Panc1 (cell line): ENCODE measurements at regions not wholly inside any gene's neighbourhood (a gene's known extent, or its start where the extent isn't known, plus 50 kb on each side); places are given as distances from the start of the nearest gene placed in this dataset.

Source experiments
- ATAC-seq: fragments of 200-7000 bp; cut with Tn5 transposase; 2 replicates; pipeline ENCODE4 v1.9.1; 2020; ENCODE audit warnings: mild to moderate bottlenecking, moderate library complexity
- BruUV-seq: library from RNA; stranded (reverse); fragments of 400-500 nt; replicated peaks from 2 replicates; lab custom pipeline; 2021; lab: Mats Ljungman, UMichigan
- CTCF ChIA-PET: fragments of 300-600 bp; sonication (Branson Sonifier 250); formaldehyde crosslinking; loops from one replicate; lab custom pipeline; 2022; ENCODE audit warnings: antibody characterized with exemption; lab: Charles Lee
- POLR2A ChIA-PET: fragments of 300-600 bp; sonication (Branson Sonifier 250); formaldehyde crosslinking; loops from one replicate; lab custom pipeline; 2022; ENCODE audit warnings: antibody characterized with exemption; lab: Charles Lee
- DNase-seq: peaks from one replicate; pipeline ENCODE4 v3.0.0-alpha.2; 2010; ENCODE audit warnings: low read depth, low spot score
- H3K27ac ChIP-seq: 2 replicates; pipeline ENCODE4 v1.5.1; 2011; ENCODE audit warnings: mild to moderate bottlenecking, low read length, inconsistent platforms
- H3K27me3 ChIP-seq: fragments of 200-500 bp; sonication (Bioruptor generic); 2 replicates; pipeline ENCODE4 v1.6.0; 2014; ENCODE audit warnings: low read length, inconsistent platforms; ENCODE audit not compliant: control insufficient read depth, insufficient read depth
- H3K36me3 ChIP-seq: fragments of 200-500 bp; sonication (Bioruptor generic); 2 replicates; pipeline ENCODE4 v1.5.1; 2014; ENCODE audit warnings: inconsistent platforms, mild to moderate bottlenecking, low read length, moderate library complexity; ENCODE audit not compliant: control insufficient read depth, insufficient read depth
- H3K4me1 ChIP-seq: 2 replicates; pipeline ENCODE4 v1.5.1; 2011; ENCODE audit warnings: inconsistent platforms, mild to moderate bottlenecking, low read length, moderate library complexity; ENCODE audit not compliant: control insufficient read depth, insufficient read depth
- H3K4me3 ChIP-seq, 2 experiments: 2 replicates each; pipeline ENCODE4 v1.5.1; 2011 to 2012; ENCODE audit warnings: low read depth in 2 of 2, low read length in 2 of 2, mild to moderate bottlenecking in 2 of 2, inconsistent platforms in 1 of 2, moderate library complexity in 1 of 2
- H3K9me3 ChIP-seq: fragments of 200-500 bp; sonication (Bioruptor generic); 2 replicates; pipeline ENCODE4 v1.5.1; 2014; ENCODE audit warnings: low read depth, mild to moderate bottlenecking, inconsistent platforms, low read length, moderate library complexity; ENCODE audit not compliant: control insufficient read depth, insufficient read depth
- POLR2AphosphoS5 ChIP-seq: IDR thresholded peaks from 2 replicates; pipeline ENCODE4 v1.6.1; 2012; ENCODE audit warnings: mild to moderate bottlenecking, low read depth, low read length, moderate library complexity
- SIN3A ChIP-seq: IDR thresholded peaks from 2 replicates; pipeline ENCODE4 v1.6.1; 2012; ENCODE audit warnings: low read depth, mild to moderate bottlenecking, low read length, moderate library complexity, borderline replicate concordance; ENCODE audit not compliant: insufficient read depth
- TCF7L2 ChIP-seq: IDR thresholded peaks from 2 replicates; pipeline ENCODE4 v1.6.1; 2011; ENCODE audit warnings: mild to moderate bottlenecking, low read depth, low read length, inconsistent platforms
- in situ Hi-C: cut with HindIII; loops from 2 replicates; pipeline ENCODE4 v1.10.0; 2016; ENCODE audit warnings: low sequenced_read_pairs, low pct_unique_long_range_greater_than_20kb
- intact Hi-C: fragments of 100-400 bp; cut with micrococcal nuclease; formaldehyde crosslinking; loops from one replicate; pipeline ENCODE4 v1.10.0; 2022; ENCODE audit not compliant: unreplicated experiment
- TF ChIP-seq, protein P1 (sequence below): fragments of 450-650 bp; IDR thresholded peaks from 2 replicates; pipeline ENCODE4 v1.5.1; 2017; ENCODE audit warnings: mild to moderate bottlenecking
- TF ChIP-seq, protein P2 (sequence below), 2 experiments: IDR thresholded peaks; 2 replicates each; pipeline ENCODE4 v1.6.1; 2011 to 2012; ENCODE audit warnings: low read depth in 2 of 2, control low read depth in 1 of 2, low read length in 1 of 2, mild to moderate bottlenecking in 1 of 2, moderate library complexity in 1 of 2; ENCODE audit not compliant: insufficient read depth in 1 of 2

DNA sequence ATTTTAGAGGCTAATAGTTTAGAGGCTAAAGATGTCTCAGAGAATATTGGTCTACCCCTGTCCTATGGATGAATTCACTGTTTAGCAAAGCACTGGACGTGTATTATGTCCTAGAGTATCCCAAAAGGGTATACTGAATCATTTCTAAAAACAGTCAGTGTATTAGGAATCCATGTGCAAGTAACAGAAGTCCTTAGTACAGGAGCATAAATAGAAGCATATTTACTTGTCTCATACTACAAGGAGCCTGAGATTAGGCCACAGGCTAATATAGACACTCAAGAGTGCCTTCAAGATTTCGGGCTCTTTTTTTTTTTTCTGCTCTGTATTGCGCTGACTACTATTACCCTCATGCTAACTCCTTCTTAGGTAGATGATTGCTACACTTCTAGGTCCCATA is 518.9 kb downstream of the USP25 start:
- in situ Hi-C loops, result no loop called here

DNA sequence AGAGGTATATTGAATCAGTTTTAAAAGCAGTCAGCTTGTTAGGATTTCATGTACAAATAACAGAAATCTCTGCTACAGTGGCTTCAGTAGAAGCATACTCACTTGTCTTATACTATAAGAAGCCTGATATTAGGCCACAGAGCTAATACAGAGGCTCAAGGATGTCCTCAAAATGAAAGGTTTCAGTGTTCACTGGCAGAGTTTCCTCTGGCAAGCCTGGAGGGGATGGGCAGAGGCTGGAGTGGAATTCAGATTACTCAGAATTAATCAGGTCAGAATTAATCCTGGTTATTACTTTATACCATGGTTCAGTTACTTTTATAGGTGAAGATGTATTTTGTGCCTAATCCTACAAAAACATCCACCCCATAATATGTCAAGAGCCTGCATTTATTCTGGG is 520.5 kb downstream of the USP25 start:
- no peaks in the 10 kb centered on the region for H3K9me3 ChIP-seq
- in situ Hi-C loops, result no loop called here
- H3K36me3 ChIP-seq, result no peaks in the 10 kb centered on the region
- no TSS peak for BruUV-seq
- intact Hi-C loops, result no loop called here
- TF ChIP-seq, protein P1, sequence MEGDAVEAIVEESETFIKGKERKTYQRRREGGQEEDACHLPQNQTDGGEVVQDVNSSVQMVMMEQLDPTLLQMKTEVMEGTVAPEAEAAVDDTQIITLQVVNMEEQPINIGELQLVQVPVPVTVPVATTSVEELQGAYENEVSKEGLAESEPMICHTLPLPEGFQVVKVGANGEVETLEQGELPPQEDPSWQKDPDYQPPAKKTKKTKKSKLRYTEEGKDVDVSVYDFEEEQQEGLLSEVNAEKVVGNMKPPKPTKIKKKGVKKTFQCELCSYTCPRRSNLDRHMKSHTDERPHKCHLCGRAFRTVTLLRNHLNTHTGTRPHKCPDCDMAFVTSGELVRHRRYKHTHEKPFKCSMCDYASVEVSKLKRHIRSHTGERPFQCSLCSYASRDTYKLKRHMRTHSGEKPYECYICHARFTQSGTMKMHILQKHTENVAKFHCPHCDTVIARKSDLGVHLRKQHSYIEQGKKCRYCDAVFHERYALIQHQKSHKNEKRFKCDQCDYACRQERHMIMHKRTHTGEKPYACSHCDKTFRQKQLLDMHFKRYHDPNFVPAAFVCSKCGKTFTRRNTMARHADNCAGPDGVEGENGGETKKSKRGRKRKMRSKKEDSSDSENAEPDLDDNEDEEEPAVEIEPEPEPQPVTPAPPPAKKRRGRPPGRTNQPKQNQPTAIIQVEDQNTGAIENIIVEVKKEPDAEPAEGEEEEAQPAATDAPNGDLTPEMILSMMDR, result no peak
- no peak for TF ChIP-seq SIN3A
- TF ChIP-seq, protein P2, sequence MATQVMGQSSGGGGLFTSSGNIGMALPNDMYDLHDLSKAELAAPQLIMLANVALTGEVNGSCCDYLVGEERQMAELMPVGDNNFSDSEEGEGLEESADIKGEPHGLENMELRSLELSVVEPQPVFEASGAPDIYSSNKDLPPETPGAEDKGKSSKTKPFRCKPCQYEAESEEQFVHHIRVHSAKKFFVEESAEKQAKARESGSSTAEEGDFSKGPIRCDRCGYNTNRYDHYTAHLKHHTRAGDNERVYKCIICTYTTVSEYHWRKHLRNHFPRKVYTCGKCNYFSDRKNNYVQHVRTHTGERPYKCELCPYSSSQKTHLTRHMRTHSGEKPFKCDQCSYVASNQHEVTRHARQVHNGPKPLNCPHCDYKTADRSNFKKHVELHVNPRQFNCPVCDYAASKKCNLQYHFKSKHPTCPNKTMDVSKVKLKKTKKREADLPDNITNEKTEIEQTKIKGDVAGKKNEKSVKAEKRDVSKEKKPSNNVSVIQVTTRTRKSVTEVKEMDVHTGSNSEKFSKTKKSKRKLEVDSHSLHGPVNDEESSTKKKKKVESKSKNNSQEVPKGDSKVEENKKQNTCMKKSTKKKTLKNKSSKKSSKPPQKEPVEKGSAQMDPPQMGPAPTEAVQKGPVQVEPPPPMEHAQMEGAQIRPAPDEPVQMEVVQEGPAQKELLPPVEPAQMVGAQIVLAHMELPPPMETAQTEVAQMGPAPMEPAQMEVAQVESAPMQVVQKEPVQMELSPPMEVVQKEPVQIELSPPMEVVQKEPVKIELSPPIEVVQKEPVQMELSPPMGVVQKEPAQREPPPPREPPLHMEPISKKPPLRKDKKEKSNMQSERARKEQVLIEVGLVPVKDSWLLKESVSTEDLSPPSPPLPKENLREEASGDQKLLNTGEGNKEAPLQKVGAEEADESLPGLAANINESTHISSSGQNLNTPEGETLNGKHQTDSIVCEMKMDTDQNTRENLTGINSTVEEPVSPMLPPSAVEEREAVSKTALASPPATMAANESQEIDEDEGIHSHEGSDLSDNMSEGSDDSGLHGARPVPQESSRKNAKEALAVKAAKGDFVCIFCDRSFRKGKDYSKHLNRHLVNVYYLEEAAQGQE (IDR thresholded peaks at IDR 0.05; ENCODE audit: insufficient read depth in 1 of 2, low read depth in 2 of 2, low read length in 1 of 2), result no peak
- TF ChIP-seq TCF7L2, result no peak
- no peak for TF ChIP-seq POLR2AphosphoS5
- DNase-seq (no peak), ATAC-seq (no peak)
- no peaks in the 10 kb centered on the region for H3K27me3 ChIP-seq
- H3K4me1 ChIP-seq, result no peaks in the 10 kb centered on the region
- H3K27ac ChIP-seq, result no peak overlapping the region
- CTCF ChIA-PET, result interaction anchor here (0.6 kb wide), 1 partner anchor 181 kb away, joined by 5 read pairs; no protein-coding TSS in a partner anchor
- POLR2A ChIA-PET, result no interaction called here
- H3K4me3 ChIP-seq, result no peak overlapping the region

More for the DNA sequence above, 518.9 kb downstream of the USP25 start:
- ChIA-PET CTCF (no interaction called here), POLR2A (no interaction called here)
- no TSS peak for BruUV-seq
- H3K36me3 ChIP-seq, result no peaks in the 10 kb centered on the region
- no peaks in the 10 kb centered on the region for H3K9me3 ChIP-seq
- H3K27ac ChIP-seq, result no peak overlapping the region
- intact Hi-C loops, result no loop called here
- no peak for DNase-seq
- no peak for ATAC-seq
- no peaks in the 10 kb centered on the region for H3K4me1 ChIP-seq
- TF ChIP-seq TCF7L2, result no peak
- no peak for TF ChIP-seq SIN3A
- no peak for TF ChIP-seq POLR2AphosphoS5
- TF ChIP-seq, protein P1, result no peak
- TF ChIP-seq, protein P2 (IDR thresholded peaks at IDR 0.05; ENCODE audit: insufficient read depth in 1 of 2, low read depth in 2 of 2, low read length in 1 of 2), result no peak
- H3K27me3 ChIP-seq, result no peaks in the 10 kb centered on the region
- no peak overlapping the region for H3K4me3 ChIP-seq
